ENCODE measurements at regions not wholly inside any gene's neighbourhood (a gene's known extent, or its start where the extent isn't known, plus 50 kb on each side); places are given as distances from the start of the nearest gene placed in this dataset.

DNA sequence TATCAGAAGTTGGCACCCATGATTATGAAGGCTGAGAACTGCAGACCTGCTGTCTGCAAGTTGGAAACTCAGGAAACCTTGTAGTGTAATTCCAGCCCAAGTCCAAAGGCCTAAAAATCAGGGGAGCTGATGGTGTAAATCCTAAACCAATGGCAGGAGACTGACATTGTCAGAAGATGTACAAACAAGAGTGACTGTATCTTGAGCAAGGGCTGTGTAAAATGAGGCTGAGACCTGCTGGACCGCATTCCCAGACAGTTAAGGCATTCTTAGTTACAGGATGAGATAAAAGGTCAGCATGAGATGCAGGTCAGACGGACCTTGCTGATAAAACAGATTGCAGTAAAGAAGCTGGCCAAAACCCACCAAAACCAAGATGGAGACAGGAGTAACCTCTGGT, 147.7 kb downstream of the COG6 start:
- H3K4me1 ChIP-seq (ENCODE audit: control insufficient read depth in 1 of 2, insufficient read depth in 1 of 2, low read depth in 1 of 2, low read length in 1 of 2), result no peaks in the 10 kb centered on the region
- H3K27me3 ChIP-seq, result no peaks in the 10 kb centered on the region

GRCh38 chr13:39803851-39804250, 148.4 kb downstream of the COG6 start:
- Histone ChIP-seq H3K36me3 (no peaks in the 10 kb centered on the region), H3K4me3 (ENCODE audit: low read depth in 1 of 2, low read length in 1 of 2) (no peak overlapping the region), H3K4me1 (ENCODE audit: control insufficient read depth in 1 of 2, insufficient read depth in 1 of 2, low read depth in 1 of 2, low read length in 1 of 2) (no peaks in the 10 kb centered on the region), H3K9me3 (no peaks in the 10 kb centered on the region), H3K27ac (no peak overlapping the region), H3K27me3 (no peaks in the 10 kb centered on the region)
- TF ChIP-seq, protein P1, sequence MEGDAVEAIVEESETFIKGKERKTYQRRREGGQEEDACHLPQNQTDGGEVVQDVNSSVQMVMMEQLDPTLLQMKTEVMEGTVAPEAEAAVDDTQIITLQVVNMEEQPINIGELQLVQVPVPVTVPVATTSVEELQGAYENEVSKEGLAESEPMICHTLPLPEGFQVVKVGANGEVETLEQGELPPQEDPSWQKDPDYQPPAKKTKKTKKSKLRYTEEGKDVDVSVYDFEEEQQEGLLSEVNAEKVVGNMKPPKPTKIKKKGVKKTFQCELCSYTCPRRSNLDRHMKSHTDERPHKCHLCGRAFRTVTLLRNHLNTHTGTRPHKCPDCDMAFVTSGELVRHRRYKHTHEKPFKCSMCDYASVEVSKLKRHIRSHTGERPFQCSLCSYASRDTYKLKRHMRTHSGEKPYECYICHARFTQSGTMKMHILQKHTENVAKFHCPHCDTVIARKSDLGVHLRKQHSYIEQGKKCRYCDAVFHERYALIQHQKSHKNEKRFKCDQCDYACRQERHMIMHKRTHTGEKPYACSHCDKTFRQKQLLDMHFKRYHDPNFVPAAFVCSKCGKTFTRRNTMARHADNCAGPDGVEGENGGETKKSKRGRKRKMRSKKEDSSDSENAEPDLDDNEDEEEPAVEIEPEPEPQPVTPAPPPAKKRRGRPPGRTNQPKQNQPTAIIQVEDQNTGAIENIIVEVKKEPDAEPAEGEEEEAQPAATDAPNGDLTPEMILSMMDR (IDR thresholded peaks at IDR 0.05), result no peak

More for the DNA sequence above, 147.7 kb downstream of the COG6 start:
- Histone ChIP-seq H3K4me3 (ENCODE audit: low read depth in 1 of 2, low read length in 1 of 2) (no peak overlapping the region), H3K36me3 (no peaks in the 10 kb centered on the region), H3K9me3 (no peaks in the 10 kb centered on the region), H3K27ac (no peak overlapping the region)
- TF ChIP-seq, protein P1 (IDR thresholded peaks at IDR 0.05), result no peak

DNA sequence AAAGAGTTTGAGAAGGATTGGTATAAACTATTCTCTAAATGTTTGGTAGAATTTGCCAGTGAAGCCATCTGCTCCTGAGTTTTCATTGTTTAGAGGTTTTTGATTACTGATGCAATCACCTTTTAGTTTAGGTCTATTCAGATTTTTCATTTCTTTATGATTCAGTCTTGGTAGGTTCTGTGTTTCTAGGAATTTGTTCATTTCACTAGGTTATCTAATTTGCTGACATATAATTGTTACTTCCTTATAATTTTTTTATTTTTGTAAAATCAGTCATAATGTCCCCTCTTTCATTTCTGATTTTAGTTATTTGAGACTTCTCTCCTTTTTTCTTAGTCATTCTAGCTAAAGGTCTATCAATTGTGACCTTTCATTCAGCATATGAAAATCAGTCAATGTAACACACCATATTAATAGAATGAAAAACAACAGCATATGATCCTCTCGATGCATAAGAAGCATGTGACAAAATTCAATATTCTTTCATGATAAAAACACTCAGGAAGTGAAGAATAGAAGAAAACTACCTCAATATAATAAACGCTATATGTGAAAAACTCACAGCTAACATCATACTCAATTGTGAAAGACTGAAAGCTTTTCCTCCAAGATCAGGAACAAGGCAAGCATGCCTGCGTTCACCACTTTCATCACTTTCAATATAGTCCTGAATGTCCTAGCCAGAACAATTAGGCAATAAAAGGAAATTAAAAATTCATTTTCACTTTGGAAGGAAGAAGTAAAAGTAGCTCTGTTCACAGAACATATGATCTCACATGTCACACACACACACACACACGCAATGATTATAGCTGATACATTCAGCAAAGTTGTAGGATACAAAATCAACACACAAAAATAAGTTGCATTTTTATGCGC, 149.1 kb downstream of the COG6 start:
- Histone ChIP-seq H3K36me3 (no peaks in the 10 kb centered on the region), H3K4me1 (ENCODE audit: control insufficient read depth in 1 of 2, insufficient read depth in 1 of 2, low read depth in 1 of 2, low read length in 1 of 2) (no peaks in the 10 kb centered on the region), H3K27me3 (no peaks in the 10 kb centered on the region), H3K27ac (no peak overlapping the region), H3K4me3 (ENCODE audit: low read depth in 1 of 2, low read length in 1 of 2) (no peak overlapping the region), H3K9me3 (no peaks in the 10 kb centered on the region)
- TF ChIP-seq, protein P1 (IDR thresholded peaks at IDR 0.05), result no peak

GRCh38 chr13:39809466-39809865, 154.0 kb downstream of the COG6 start:
- H3K9me3 ChIP-seq, result no peaks in the 10 kb centered on the region
- no peak overlapping the region for H3K4me3 ChIP-seq (ENCODE audit: low read depth in 1 of 2, low read length in 1 of 2)
- H3K27ac ChIP-seq, result no peak overlapping the region
- TF ChIP-seq, protein P1 (IDR thresholded peaks at IDR 0.05), result no peak
- no peaks in the 10 kb centered on the region for H3K27me3 ChIP-seq
- H3K36me3 ChIP-seq, result no peaks in the 10 kb centered on the region
- peaks cover 0 to 4% of the 10 kb centered on the region in 2 experiments for H3K4me1 ChIP-seq (ENCODE audit: control insufficient read depth in 1 of 2, insufficient read depth in 1 of 2, low read depth in 1 of 2, low read length in 1 of 2)

DNA sequence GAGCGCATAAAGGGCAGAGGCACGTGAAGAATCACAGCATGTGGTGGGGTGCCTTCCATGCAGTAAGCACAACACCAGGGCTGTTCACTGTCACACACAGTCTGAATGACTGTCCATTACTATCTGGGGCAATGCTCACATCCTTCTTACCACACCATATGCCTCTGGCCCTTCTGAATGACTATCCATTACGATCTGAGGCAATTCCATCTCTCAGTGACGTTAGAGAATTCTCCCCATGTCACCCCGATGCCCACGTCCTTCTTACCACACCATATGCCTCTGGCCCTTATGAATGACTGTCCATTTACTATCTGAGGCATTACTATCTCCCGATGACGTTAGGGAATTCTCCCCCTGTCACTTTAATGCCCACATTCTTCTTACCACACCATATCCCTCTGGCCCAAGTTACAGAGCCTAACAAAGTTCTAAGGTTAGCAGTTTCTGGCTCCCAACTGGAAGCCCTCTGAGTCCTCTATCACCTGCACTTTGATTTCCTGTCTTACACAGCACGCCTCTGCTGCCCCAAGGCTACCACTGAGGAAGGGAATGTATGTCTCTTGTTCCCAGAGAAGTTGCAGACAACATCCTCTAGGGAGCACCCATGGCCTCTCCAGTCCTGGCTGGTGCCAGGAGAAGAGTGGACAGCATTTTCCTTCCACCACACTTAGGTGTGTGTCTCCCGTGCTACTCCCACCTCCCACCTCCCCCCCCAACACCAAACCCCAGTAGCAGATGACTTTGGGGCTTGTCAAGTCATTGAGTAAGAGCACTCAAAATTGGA, 154.8 kb downstream of the COG6 start:
- H3K27ac ChIP-seq, result no peak overlapping the region
- H3K27me3 ChIP-seq, result no peaks in the 10 kb centered on the region
- no peaks in the 10 kb centered on the region for H3K9me3 ChIP-seq
- H3K4me1 ChIP-seq (ENCODE audit: control insufficient read depth in 1 of 2, insufficient read depth in 1 of 2, low read depth in 1 of 2, low read length in 1 of 2), result peaks cover 0 to 4% of the 10 kb centered on the region in 2 experiments
- H3K4me3 ChIP-seq (ENCODE audit: low read depth in 1 of 2, low read length in 1 of 2), result no peak overlapping the region
- no peaks in the 10 kb centered on the region for H3K36me3 ChIP-seq
- TF ChIP-seq, protein P1 (IDR thresholded peaks at IDR 0.05), result no peak
